ENCODE measurements at regions not wholly inside any gene's neighbourhood (a gene's known extent, or its start where the extent isn't known, plus 50 kb on each side); places are given as distances from the start of the nearest gene placed in this dataset.

DNA sequence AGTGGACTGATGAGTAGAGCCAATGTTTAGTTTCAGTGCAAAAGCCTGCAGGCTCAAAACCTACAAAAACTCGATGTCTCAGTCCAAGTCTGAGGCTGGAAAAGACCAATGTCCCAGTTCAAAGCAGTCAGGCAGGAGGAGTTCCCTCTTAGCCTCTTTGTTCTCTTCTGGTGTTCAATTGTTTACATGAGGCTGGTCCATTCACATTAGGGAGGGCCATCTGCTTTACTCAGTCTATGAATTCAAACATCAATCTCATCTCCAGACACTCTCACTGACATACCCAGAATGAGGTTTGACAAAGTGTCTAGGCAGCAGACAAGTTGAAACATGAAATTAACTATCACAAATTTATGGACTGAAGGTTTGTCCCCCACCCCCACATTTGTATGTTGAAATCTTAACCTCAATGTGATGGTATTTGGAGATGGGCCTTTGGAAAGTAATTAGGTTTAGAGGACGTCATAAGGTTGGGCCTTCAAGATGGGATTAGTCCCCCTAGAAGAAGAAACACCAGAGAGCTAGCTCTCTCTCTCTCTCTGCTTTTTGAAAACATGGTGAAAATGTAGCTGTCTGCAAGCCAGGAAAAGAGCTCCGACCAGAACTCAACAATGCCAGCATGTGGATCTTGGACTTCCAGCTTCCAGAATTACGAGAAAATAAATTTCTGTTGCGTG lies 438.5 kb upstream of the RGMA start:
- H3K4me3 ChIP-seq (ENCODE audit: low read length), result no peak overlapping the region
- DNase-seq (ENCODE audit: low read depth), result no peak
- TF ChIP-seq, protein P1, sequence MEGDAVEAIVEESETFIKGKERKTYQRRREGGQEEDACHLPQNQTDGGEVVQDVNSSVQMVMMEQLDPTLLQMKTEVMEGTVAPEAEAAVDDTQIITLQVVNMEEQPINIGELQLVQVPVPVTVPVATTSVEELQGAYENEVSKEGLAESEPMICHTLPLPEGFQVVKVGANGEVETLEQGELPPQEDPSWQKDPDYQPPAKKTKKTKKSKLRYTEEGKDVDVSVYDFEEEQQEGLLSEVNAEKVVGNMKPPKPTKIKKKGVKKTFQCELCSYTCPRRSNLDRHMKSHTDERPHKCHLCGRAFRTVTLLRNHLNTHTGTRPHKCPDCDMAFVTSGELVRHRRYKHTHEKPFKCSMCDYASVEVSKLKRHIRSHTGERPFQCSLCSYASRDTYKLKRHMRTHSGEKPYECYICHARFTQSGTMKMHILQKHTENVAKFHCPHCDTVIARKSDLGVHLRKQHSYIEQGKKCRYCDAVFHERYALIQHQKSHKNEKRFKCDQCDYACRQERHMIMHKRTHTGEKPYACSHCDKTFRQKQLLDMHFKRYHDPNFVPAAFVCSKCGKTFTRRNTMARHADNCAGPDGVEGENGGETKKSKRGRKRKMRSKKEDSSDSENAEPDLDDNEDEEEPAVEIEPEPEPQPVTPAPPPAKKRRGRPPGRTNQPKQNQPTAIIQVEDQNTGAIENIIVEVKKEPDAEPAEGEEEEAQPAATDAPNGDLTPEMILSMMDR (conservative IDR thresholded peaks at IDR 0.05; ENCODE audit: low read length), result no peak

DNA sequence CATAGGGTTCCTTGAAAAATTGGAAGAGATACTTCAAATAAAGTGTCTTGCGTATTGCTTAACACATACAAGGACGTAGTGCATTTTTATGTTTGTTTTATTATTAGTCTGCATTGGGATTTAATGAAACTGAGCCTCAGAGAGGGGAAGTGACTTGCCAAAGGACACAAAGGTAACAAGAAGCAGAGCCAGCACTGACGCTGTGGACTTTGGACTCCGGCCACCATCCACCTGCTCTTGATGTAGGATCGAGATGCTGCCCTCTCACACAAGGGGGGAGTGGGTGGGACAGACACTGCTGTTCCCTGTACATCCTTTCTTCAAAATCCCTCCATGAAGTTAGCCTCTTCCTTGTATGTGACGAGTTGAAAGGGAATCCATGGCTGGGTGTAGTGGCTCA lies 435.4 kb upstream of the RGMA start:
- TF ChIP-seq, protein P1 (conservative IDR thresholded peaks at IDR 0.05; ENCODE audit: low read length), result no peak
- DNase-seq (ENCODE audit: low read depth), result no peak
- no peak overlapping the region for H3K4me3 ChIP-seq (ENCODE audit: low read length)

GRCh38 chr15:93523481-93523880 lies 434.5 kb upstream of the RGMA start:
- H3K4me3 ChIP-seq (ENCODE audit: low read length), result no peak overlapping the region
- TF ChIP-seq, protein P1 (conservative IDR thresholded peaks at IDR 0.05; ENCODE audit: low read length), result no peak
- DNase-seq (ENCODE audit: low read depth), result peak; percentile 79

GRCh38 chr15:93520206-93520605 lies 431.2 kb upstream of the RGMA start:
- DNase-seq (ENCODE audit: low read depth), result no peak
- TF ChIP-seq, protein P1 (conservative IDR thresholded peaks at IDR 0.05; ENCODE audit: low read length), result no peak

DNA sequence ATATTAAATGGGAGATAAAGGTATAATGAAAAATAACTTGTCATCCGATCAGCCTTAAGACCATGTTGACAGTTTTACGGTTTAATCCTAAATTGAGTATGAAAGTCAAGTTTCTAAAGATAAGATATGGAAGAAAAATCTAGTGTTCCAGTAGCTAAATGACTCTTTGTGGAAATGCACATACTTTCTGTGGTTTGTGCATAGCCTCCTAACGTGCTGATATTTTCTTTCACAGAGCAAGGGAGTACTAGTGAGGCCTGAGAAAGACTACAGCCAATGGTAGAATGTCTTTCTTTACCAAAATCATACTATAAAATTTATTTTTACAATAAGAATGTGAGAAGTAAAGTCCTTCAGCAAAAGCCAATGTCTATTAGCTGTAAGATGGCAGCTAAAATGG lies 430.6 kb upstream of the RGMA start:
- DNase-seq (ENCODE audit: low read depth), result no peak
- TF ChIP-seq, protein P1 (conservative IDR thresholded peaks at IDR 0.05; ENCODE audit: low read length), result no peak
- H3K4me3 ChIP-seq (ENCODE audit: low read length), result no peak overlapping the region

More at GRCh38 chr15:93520206-93520605, 431.2 kb upstream of the RGMA start:
- no peak overlapping the region for H3K4me3 ChIP-seq (ENCODE audit: low read length)

DNA sequence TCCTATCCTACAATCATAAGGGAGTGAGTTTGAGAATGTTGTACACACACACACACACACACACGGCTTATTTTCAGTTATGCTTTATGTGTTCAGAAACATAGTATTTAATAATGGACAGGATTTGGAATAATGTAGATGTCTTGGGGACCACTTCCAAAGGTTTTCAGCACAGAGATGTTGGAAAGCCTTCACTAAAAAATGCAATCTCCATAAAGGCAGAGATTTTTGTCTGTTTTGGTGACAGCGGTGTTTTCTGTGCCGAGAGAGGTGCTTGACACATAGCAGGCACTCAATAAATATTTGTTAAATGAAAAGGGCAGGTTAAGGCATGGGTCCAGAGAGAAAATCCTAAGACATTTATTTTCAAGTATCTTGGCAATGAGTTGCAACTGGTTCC lies 428.2 kb upstream of the RGMA start:
- TF ChIP-seq, protein P1 (conservative IDR thresholded peaks at IDR 0.05; ENCODE audit: low read length), result no peak
- H3K4me3 ChIP-seq (ENCODE audit: low read length), result no peak overlapping the region
- no peak for DNase-seq (ENCODE audit: low read depth)

GRCh38 chr15:93515256-93516051 lies 426.4 kb upstream of the RGMA start:
- no peak overlapping the region for H3K4me3 ChIP-seq (ENCODE audit: low read length)
- no peak for DNase-seq (ENCODE audit: low read depth)
- TF ChIP-seq, protein P1 (conservative IDR thresholded peaks at IDR 0.05; ENCODE audit: low read length), result no peak
